ENCODE measurements at regions not wholly inside any gene's neighbourhood (a gene's known extent, or its start where the extent isn't known, plus 50 kb on each side); places are given as distances from the start of the nearest gene placed in this dataset.
"Not testable (repeated sequence)": the region's sequence is repeated elsewhere in the genome, so short reads cannot be mapped to it uniquely, and the experiment has no call there.

DNA sequence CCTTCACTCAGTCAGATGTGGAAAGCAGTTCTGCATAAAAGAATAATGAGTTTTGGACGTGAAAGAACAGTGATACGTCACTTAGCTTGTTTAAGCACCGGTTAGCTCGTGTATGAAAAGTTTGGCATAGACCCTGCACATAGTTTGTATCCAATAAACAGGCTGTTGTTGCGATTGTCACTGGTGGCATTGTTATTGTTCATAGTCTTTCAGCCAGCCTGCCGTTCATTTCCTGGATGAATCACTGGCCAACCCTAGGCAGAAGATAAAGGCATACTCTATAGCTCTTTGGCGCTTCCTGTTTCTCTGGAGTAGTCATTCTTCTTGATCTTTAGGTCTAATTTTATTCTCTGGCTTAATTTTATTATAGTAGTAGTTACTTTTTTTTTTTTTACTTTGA is 57.8 kb upstream of the ANKRD30A start:
- TF ChIP-seq, protein P1, sequence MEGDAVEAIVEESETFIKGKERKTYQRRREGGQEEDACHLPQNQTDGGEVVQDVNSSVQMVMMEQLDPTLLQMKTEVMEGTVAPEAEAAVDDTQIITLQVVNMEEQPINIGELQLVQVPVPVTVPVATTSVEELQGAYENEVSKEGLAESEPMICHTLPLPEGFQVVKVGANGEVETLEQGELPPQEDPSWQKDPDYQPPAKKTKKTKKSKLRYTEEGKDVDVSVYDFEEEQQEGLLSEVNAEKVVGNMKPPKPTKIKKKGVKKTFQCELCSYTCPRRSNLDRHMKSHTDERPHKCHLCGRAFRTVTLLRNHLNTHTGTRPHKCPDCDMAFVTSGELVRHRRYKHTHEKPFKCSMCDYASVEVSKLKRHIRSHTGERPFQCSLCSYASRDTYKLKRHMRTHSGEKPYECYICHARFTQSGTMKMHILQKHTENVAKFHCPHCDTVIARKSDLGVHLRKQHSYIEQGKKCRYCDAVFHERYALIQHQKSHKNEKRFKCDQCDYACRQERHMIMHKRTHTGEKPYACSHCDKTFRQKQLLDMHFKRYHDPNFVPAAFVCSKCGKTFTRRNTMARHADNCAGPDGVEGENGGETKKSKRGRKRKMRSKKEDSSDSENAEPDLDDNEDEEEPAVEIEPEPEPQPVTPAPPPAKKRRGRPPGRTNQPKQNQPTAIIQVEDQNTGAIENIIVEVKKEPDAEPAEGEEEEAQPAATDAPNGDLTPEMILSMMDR (IDR thresholded peaks at IDR 0.05) = no peak
- no peak for DNase-seq (ENCODE audit: low spot score)
- H3K27ac ChIP-seq = no peak overlapping the region
- no peak overlapping the region for H3K4me3 ChIP-seq

- H3K4me3 ChIP-seq; DNase-seq (ENCODE audit: low spot score): not testable (repeated sequence)
These were observed 63.1 kb upstream of the ANKRD30A start for GRCh38 chr10:37062296-37062695.

GRCh38 chr10:37057261-37057660 is 68.1 kb upstream of the ANKRD30A start:
- TF ChIP-seq, protein P1 (IDR thresholded peaks at IDR 0.05) = no peak
- DNase-seq (ENCODE audit: low spot score) = no peak
- Histone ChIP-seq H3K4me3 (no peak overlapping the region), H3K27ac (no peak overlapping the region)

More at GRCh38 chr10:37062296-37062695, 63.1 kb upstream of the ANKRD30A start:
- not testable (repeated sequence) for H3K27ac ChIP-seq

DNA sequence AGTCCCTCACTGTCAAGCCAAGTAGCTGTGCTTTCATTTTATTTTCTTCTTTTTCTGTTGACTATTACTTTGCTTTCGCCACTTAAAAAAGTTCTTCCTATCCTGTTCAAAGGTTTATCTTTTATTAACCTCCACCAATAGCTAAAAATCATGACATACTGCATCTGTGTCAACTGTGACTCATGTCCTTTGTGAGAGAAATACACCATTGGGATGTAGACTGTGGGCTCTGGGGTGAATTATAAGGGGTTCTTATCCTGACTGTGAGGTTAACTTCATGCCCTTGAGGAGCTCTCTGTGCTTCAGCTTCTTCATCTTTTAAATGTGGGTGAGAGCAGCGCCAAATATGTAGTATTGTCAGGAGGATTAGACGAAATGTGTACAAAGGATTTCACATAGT is 71.9 kb upstream of the ANKRD30A start:
- DNase-seq (ENCODE audit: low spot score) = no peak
- H3K4me3 ChIP-seq = no peak overlapping the region
- TF ChIP-seq, protein P1 (IDR thresholded peaks at IDR 0.05) = no peak
- no peak overlapping the region for H3K27ac ChIP-seq

DNA sequence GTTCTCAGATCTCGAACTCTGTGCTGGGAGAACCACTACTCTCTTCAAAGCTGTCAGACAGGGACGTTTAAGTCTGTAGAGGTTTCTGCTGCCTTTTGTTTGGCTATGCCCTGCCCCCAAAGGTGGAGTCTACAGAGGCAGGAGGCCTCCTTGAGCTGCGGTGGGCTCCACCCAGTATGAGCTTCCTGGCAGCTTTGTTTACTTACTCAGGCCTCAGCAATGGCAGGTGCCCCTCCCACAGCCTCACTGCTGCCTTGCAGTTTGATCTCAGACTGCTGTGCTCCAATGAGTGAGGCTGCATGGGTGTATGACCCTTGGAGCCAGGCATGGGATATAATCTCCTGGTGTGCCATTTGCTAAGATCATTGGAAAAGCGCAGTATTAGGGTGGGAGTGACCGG is 75.4 kb upstream of the ANKRD30A start:
- H3K4me3 ChIP-seq; H3K27ac ChIP-seq; DNase-seq (ENCODE audit: low spot score): not testable (repeated sequence)

DNA sequence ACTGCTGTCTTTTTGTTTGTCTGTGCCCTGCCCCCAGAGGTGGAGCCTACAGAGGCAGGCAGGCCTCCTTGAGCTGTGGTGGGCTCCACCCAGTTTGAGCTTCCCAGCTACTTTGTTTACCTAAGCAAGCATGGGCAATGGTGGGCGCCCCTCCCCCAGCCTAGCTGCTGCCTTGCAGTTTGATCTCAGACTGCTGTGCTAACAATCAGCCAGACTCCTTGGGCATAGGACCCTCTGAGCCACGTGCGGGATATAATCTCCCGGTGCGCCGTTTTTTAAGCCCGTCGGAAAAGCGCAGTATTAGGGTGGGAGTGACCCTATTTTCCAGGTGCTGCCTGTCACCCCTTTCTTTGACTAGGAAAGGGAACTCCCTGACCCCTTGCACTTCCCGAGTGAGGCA is 81.1 kb upstream of the ANKRD30A start:
- H3K27ac ChIP-seq; DNase-seq (ENCODE audit: low spot score); H3K4me3 ChIP-seq: not testable (repeated sequence)

GRCh38 chr10:37035853-37036252 is 89.5 kb upstream of the ANKRD30A start:
- TF ChIP-seq, protein P1 (IDR thresholded peaks at IDR 0.05) = no peak
- Histone ChIP-seq H3K27ac (no peak overlapping the region), H3K4me3 (no peak overlapping the region)
- no peak for DNase-seq (ENCODE audit: low spot score)

DNA sequence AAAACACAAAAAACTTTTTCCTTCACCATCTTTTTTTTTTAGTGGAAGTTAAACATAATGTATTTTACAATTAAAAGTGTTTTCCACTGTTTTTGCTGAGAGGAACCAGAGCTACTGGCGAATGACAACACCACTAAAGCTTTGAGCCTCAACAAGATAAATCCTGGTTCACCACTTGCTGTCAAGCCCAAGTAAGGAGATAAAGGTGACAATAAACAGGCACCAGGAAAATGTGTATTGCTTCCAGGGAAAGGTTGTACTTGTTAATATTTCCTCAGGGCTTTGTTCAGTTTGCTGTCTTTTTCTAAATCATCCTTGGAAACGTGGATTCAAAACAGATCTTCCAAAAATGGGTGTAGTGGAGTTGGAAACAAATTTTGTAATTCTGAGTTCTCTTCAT is 109.9 kb upstream of the ANKRD30A start:
- Histone ChIP-seq H3K4me3 (no peak overlapping the region), H3K27ac (no peak overlapping the region)
- TF ChIP-seq, protein P1 (IDR thresholded peaks at IDR 0.05) = no peak
- DNase-seq (ENCODE audit: low spot score) = no peak

- no peak overlapping the region for H3K4me3 ChIP-seq
- TF ChIP-seq, protein P1 (IDR thresholded peaks at IDR 0.05) = no peak
- no peak overlapping the region for H3K27ac ChIP-seq
- no peak for DNase-seq (ENCODE audit: low spot score)
These were observed 114.7 kb upstream of the ANKRD30A start for GRCh38 chr10:37010741-37011140.

- H3K27ac ChIP-seq = not testable (repeated sequence)
These were observed 117.1 kb upstream of the ANKRD30A start for GRCh38 chr10:37008276-37008675.

More at GRCh38 chr10:37008276-37008675, 117.1 kb upstream of the ANKRD30A start:
- H3K4me3 ChIP-seq; DNase-seq (ENCODE audit: low spot score): not testable (repeated sequence)
